Parathyroid adenoma (tissue), 2 donors: ENCODE measurements at regions not wholly inside any gene's neighbourhood (a gene's known extent, or its start where the extent isn't known, plus 50 kb on each side); places are given as distances from the start of the nearest gene placed in this dataset.

Experiments
- H2AFZ ChIP-seq: fragments of 300-600 bp; sonication (generic); one replicate; pipeline ENCODE4 v1.7.0; 2017; ENCODE audit warnings: antibody characterized with exemption, mild to moderate bottlenecking
- H3K27ac ChIP-seq: fragments of 300-600 bp; sonication (generic); one replicate; pipeline ENCODE4 v1.7.0; 2017
- H3K27me3 ChIP-seq: fragments of 300-600 bp; sonication (generic); one replicate; pipeline ENCODE4 v1.7.0; 2017; ENCODE audit warnings: low read length; ENCODE audit not compliant: control insufficient read depth, insufficient read depth
- H3K36me3 ChIP-seq: fragments of 300-600 bp; sonication (generic); one replicate; pipeline ENCODE4 v1.7.0; 2017; ENCODE audit warnings: low read length; ENCODE audit not compliant: control insufficient read depth, insufficient read depth
- H3K4me1 ChIP-seq: fragments of 300-600 bp; sonication (generic); one replicate; pipeline ENCODE4 v1.7.0; 2017; ENCODE audit warnings: control low read depth
- H3K4me2 ChIP-seq: fragments of 300-600 bp; sonication (generic); one replicate; pipeline ENCODE4 v1.7.0; 2017; ENCODE audit warnings: low read length
- H3K4me3 ChIP-seq: fragments of 300-600 bp; sonication (generic); one replicate; pipeline ENCODE4 v1.7.0; 2017; ENCODE audit warnings: low read depth, low read length
- H3K79me2 ChIP-seq: fragments of 300-600 bp; sonication (generic); one replicate; pipeline ENCODE4 v1.7.0; 2017; ENCODE audit warnings: control low read depth
- H3K9ac ChIP-seq: fragments of 300-600 bp; sonication (generic); one replicate; pipeline ENCODE4 v1.7.0; 2017; ENCODE audit warnings: mild to moderate bottlenecking
- H3K9me3 ChIP-seq: fragments of 300-600 bp; sonication (generic); one replicate; pipeline ENCODE4 v1.7.0; 2017; ENCODE audit warnings: low read length; ENCODE audit not compliant: control insufficient read depth
- TF ChIP-seq, protein P1 (sequence below): fragments of 300-600 bp; sonication (generic); IDR thresholded peaks from one replicate; pipeline ENCODE4 v1.7.0; 2017; ENCODE audit warnings: antibody characterized with exemption, mild to moderate bottlenecking
- donor health status: primary hyperparathyroidism.

DNA sequence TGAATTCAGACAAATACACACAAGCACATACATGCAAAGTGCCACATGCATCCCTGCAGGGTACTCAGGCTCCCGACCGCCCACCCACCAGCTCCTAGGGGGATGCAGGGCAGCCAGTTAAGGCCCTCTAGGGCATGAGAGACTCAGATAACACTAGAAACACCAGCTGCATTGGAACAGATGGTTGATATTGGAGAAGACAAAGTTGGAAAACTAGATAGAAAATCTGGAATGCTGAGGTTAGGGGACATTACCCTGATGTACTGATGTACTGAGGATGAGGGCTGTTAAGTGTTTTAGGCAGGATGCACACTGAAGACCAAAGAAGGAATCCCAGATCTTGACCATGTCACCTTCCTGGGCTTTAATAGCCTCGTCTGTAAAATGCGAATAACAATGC, 134.6 kb upstream of the ECI2 start:
- no peaks in the 10 kb centered on the region for H3K36me3 ChIP-seq
- no peaks in the 10 kb centered on the region for H3K9me3 ChIP-seq
- H3K4me2 ChIP-seq: no peak overlapping the region
- no peaks in the 10 kb centered on the region for H3K79me2 ChIP-seq
- no peaks in the 10 kb centered on the region for H3K4me1 ChIP-seq
- H3K27ac ChIP-seq: no peak overlapping the region
- H3K9ac ChIP-seq: no peak overlapping the region
- H3K27me3 ChIP-seq: no peaks in the 10 kb centered on the region
- H3K4me3 ChIP-seq: no peak overlapping the region
- H2AFZ ChIP-seq: no peak overlapping the region
- TF ChIP-seq, protein P1, sequence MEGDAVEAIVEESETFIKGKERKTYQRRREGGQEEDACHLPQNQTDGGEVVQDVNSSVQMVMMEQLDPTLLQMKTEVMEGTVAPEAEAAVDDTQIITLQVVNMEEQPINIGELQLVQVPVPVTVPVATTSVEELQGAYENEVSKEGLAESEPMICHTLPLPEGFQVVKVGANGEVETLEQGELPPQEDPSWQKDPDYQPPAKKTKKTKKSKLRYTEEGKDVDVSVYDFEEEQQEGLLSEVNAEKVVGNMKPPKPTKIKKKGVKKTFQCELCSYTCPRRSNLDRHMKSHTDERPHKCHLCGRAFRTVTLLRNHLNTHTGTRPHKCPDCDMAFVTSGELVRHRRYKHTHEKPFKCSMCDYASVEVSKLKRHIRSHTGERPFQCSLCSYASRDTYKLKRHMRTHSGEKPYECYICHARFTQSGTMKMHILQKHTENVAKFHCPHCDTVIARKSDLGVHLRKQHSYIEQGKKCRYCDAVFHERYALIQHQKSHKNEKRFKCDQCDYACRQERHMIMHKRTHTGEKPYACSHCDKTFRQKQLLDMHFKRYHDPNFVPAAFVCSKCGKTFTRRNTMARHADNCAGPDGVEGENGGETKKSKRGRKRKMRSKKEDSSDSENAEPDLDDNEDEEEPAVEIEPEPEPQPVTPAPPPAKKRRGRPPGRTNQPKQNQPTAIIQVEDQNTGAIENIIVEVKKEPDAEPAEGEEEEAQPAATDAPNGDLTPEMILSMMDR: no peak

DNA sequence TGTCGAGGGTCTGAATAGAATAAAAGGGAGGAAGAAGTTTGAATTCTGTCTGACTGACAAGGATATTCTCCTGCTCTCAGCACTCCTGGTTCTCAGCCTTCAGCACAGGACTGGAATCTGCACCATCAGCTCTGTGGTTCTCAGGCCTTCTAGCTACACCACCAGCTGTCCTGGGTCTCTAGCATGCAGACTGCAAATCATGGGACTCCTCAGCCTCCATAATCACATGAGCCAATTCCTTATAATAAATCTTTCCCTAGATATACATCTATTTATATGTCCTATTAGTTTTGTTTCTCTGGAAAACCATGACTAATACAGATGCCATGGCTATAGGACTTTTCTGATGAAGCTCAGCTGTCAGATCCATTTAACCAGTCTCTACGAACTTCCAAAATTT, 132.8 kb upstream of the ECI2 start:
- H3K27ac ChIP-seq: no peak overlapping the region
- H3K9me3 ChIP-seq: no peaks in the 10 kb centered on the region
- no peak overlapping the region for H3K4me2 ChIP-seq
- H3K36me3 ChIP-seq: no peaks in the 10 kb centered on the region
- H3K9ac ChIP-seq: no peak overlapping the region
- no peaks in the 10 kb centered on the region for H3K79me2 ChIP-seq
- no peak overlapping the region for H3K4me3 ChIP-seq
- TF ChIP-seq, protein P1: no peak
- H2AFZ ChIP-seq: no peak overlapping the region
- H3K27me3 ChIP-seq: no peaks in the 10 kb centered on the region
- no peaks in the 10 kb centered on the region for H3K4me1 ChIP-seq

DNA sequence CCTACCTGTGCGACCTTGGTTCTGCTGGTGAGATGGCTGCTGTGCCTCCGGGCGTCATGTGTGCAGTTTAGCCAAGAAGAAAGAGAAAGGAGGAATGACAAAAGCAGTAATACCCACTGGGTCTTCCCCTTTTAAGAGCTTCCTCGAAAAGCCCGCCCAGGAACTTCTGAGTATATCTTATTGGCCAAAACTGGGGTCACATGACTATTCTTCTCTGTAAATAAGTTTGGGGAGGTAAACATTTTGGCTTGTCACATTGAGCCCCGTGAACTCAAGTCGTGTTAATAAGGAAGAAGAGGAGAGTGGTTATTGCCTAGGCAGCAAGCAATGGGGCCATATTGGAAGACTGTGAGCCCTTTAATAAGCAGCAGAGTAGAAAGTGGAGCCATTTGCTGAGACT, 130.4 kb upstream of the ECI2 start:
- Histone ChIP-seq H3K9me3 (no peaks in the 10 kb centered on the region), H3K4me3 (no peak overlapping the region), H3K36me3 (no peaks in the 10 kb centered on the region), H2AFZ (no peak overlapping the region), H3K27ac (no peak overlapping the region), H3K9ac (no peak overlapping the region), H3K79me2 (no peaks in the 10 kb centered on the region), H3K27me3 (no peaks in the 10 kb centered on the region), H3K4me2 (no peak overlapping the region), H3K4me1 (no peaks in the 10 kb centered on the region)
- TF ChIP-seq, protein P1: no peak

DNA sequence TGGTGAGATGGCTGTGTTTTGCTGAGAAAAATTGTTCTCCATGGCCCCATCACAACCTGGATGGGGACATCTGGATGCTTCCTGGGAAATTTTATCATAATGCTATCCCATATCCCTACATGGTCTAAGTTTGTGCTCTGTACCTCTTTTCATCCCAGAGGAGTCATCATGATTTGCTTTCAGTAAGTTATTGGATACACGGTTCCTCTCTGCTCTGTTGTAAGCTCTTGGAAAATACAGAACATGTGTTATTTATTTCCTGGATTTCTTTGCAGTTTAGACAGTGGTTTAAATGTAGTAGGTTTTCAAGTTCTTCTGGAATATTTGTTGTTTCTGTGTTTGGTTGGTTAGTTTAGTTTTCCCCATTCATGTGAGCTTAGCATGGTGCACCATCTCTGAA, 129.2 kb upstream of the ECI2 start:
- H3K9me3 ChIP-seq: no peaks in the 10 kb centered on the region
- no peaks in the 10 kb centered on the region for H3K79me2 ChIP-seq
- TF ChIP-seq, protein P1: no peak
- no peaks in the 10 kb centered on the region for H3K27me3 ChIP-seq
- no peak overlapping the region for H3K4me2 ChIP-seq
- no peak overlapping the region for H2AFZ ChIP-seq
- H3K4me3 ChIP-seq: no peak overlapping the region
- H3K4me1 ChIP-seq: no peaks in the 10 kb centered on the region
- no peaks in the 10 kb centered on the region for H3K36me3 ChIP-seq
- H3K27ac ChIP-seq: no peak overlapping the region
- no peak overlapping the region for H3K9ac ChIP-seq

DNA sequence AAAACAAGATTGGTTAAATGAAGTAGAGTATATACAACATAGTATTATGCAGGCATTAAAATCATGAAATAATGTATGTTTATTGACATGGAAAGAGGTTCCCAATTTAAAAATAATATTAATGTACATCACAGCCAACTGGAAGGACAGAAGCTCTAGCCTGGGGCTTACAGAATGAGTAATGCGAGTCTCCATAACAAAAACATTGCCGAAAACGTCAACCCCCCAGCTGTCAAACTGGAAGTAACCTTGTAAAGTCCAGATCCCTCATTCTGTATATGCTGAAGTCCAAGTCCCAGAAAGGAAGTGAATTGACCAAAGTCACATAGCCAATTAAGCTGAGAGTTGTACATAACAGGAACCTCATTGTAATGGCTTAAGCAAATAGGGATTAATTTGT, 128.7 kb upstream of the ECI2 start:
- no peak overlapping the region for H3K4me3 ChIP-seq
- TF ChIP-seq, protein P1: no peak
- H3K27me3 ChIP-seq: no peaks in the 10 kb centered on the region
- H3K4me2 ChIP-seq: no peak overlapping the region
- H3K4me1 ChIP-seq: no peaks in the 10 kb centered on the region
- H3K9me3 ChIP-seq: no peaks in the 10 kb centered on the region
- no peak overlapping the region for H3K9ac ChIP-seq
- H3K27ac ChIP-seq: no peak overlapping the region
- H2AFZ ChIP-seq: no peak overlapping the region
- no peaks in the 10 kb centered on the region for H3K36me3 ChIP-seq
- H3K79me2 ChIP-seq: no peaks in the 10 kb centered on the region
